ENCODE measurements at regions not wholly inside any gene's neighbourhood (a gene's known extent, or its start where the extent isn't known, plus 50 kb on each side); places are given as distances from the start of the nearest gene placed in this dataset.

- no peaks in the 10 kb centered on the region for H3K36me3 ChIP-seq (ENCODE audit: insufficient read depth, low read length)
- no peak overlapping the region for H2AFZ ChIP-seq (ENCODE audit: low read length)
- H3K9me2 ChIP-seq (replicated peaks; ENCODE audit: low read depth, low read length): no peaks in the 10 kb centered on the region
- H3K4me1 ChIP-seq (ENCODE audit: insufficient read depth, low read length, poor library complexity, severe bottlenecking): no peaks in the 10 kb centered on the region
- H3K9me3 ChIP-seq (ENCODE audit: insufficient read depth, low read depth, low read length): no peaks in the 10 kb centered on the region
- TF ChIP-seq EZH2phosphoT487 (IDR thresholded peaks at IDR 0.05; ENCODE audit: borderline replicate concordance) (no peak), CTCF (conservative IDR thresholded peaks at IDR 0.05; ENCODE audit: low read length) (no peak)
- H4K20me1 ChIP-seq (ENCODE audit: insufficient read depth, low read length, poor library complexity, severe bottlenecking): no peaks in the 10 kb centered on the region
- no peak overlapping the region for H3K9ac ChIP-seq (ENCODE audit: low read depth, low read length, poor library complexity, severe bottlenecking)
- H3K79me2 ChIP-seq (ENCODE audit: insufficient read depth, low read length): no peaks in the 10 kb centered on the region
- no peak overlapping the region for H3K4me2 ChIP-seq (ENCODE audit: low read depth, low read length, poor library complexity, severe bottlenecking)
- H3F3A ChIP-seq (ENCODE audit: low read depth): no peaks in the 10 kb centered on the region
- no peaks in the 10 kb centered on the region for H3K27me3 ChIP-seq (ENCODE audit: insufficient read depth, low read length, poor library complexity, severe bottlenecking)
- H3K4me3 ChIP-seq (ENCODE audit: low read length, poor library complexity, severe bottlenecking): no peak overlapping the region
Observed at GRCh38 chr3:6709178-6709577, 151.7 kb upstream of the GRM7 start.

- Histone ChIP-seq H3K4me3 (ENCODE audit: low read length, poor library complexity, severe bottlenecking) (no peak overlapping the region), H3K9me2 (replicated peaks; ENCODE audit: low read depth, low read length) (no peaks in the 10 kb centered on the region), H3K27me3 (ENCODE audit: insufficient read depth, low read length, poor library complexity, severe bottlenecking) (no peaks in the 10 kb centered on the region), H3F3A (ENCODE audit: low read depth) (no peaks in the 10 kb centered on the region), H3K9me3 (ENCODE audit: insufficient read depth, low read depth, low read length) (no peaks in the 10 kb centered on the region), H3K36me3 (ENCODE audit: insufficient read depth, low read length) (peaks cover 3% of the 10 kb centered on the region; the same call in 1 of the 2 replicates), H3K4me1 (ENCODE audit: insufficient read depth, low read length, poor library complexity, severe bottlenecking) (peaks cover 10% of the 10 kb centered on the region), H4K20me1 (ENCODE audit: insufficient read depth, low read length, poor library complexity, severe bottlenecking) (no peaks in the 10 kb centered on the region), H3K4me2 (ENCODE audit: low read depth, low read length, poor library complexity, severe bottlenecking) (no peak overlapping the region), H2AFZ (ENCODE audit: low read length) (no peak overlapping the region), H3K9ac (ENCODE audit: low read depth, low read length, poor library complexity, severe bottlenecking) (no peak overlapping the region), H3K79me2 (ENCODE audit: insufficient read depth, low read length) (no peaks in the 10 kb centered on the region)
- no peak for TF ChIP-seq EZH2phosphoT487 (IDR thresholded peaks at IDR 0.05; ENCODE audit: borderline replicate concordance)
- no peak for TF ChIP-seq CTCF (conservative IDR thresholded peaks at IDR 0.05; ENCODE audit: low read length)
Observed at GRCh38 chr3:6714962-6715361, 146.0 kb upstream of the GRM7 start.

- no peaks in the 10 kb centered on the region for H3K9me2 ChIP-seq (replicated peaks; ENCODE audit: low read depth, low read length)
Observed at GRCh38 chr3:6716420-6716819, 144.5 kb upstream of the GRM7 start.

More at GRCh38 chr3:6716420-6716819, 144.5 kb upstream of the GRM7 start:
- Histone ChIP-seq H2AFZ (ENCODE audit: low read length) (no peak overlapping the region), H4K20me1 (ENCODE audit: insufficient read depth, low read length, poor library complexity, severe bottlenecking) (no peaks in the 10 kb centered on the region), H3K4me1 (ENCODE audit: insufficient read depth, low read length, poor library complexity, severe bottlenecking) (peaks cover 10% of the 10 kb centered on the region), H3F3A (ENCODE audit: low read depth) (no peaks in the 10 kb centered on the region), H3K9me3 (ENCODE audit: insufficient read depth, low read depth, low read length) (no peaks in the 10 kb centered on the region), H3K4me3 (ENCODE audit: low read length, poor library complexity, severe bottlenecking) (no peak overlapping the region), H3K4me2 (ENCODE audit: low read depth, low read length, poor library complexity, severe bottlenecking) (no peak overlapping the region), H3K79me2 (ENCODE audit: insufficient read depth, low read length) (no peaks in the 10 kb centered on the region), H3K36me3 (ENCODE audit: insufficient read depth, low read length) (peaks cover 3% of the 10 kb centered on the region; the same call in 1 of the 2 replicates), H3K27me3 (ENCODE audit: insufficient read depth, low read length, poor library complexity, severe bottlenecking) (no peaks in the 10 kb centered on the region), H3K9ac (ENCODE audit: low read depth, low read length, poor library complexity, severe bottlenecking) (no peak overlapping the region)
- TF ChIP-seq CTCF (conservative IDR thresholded peaks at IDR 0.05; ENCODE audit: low read length) (no peak), EZH2phosphoT487 (IDR thresholded peaks at IDR 0.05; ENCODE audit: borderline replicate concordance) (no peak)

All from Loucy (cell line).